ENCODE measurements at regions not wholly inside any gene's neighbourhood (a gene's known extent, or its start where the extent isn't known, plus 50 kb on each side); places are given as distances from the start of the nearest gene placed in this dataset.

- no peak for DNase-seq (ENCODE audit: low read depth, low spot score)
- Histone ChIP-seq H3K4me3 (ENCODE audit: low read depth, low read length) (no peak overlapping the region), H3K9me3 (ENCODE audit: control insufficient read depth, insufficient read depth, low read length) (no peaks in the 10 kb centered on the region), H3K27me3 (ENCODE audit: control insufficient read depth, insufficient read depth, low read length) (no peaks in the 10 kb centered on the region), H3K27ac (ENCODE audit: low read depth, low read length) (no peak overlapping the region)
- POLR2A ChIA-PET = no interaction called here
- no peak for TF ChIP-seq CTCF (IDR thresholded peaks at IDR 0.05; ENCODE audit: low read depth, low read length)
- CTCF ChIA-PET = no interaction called here
Measured at GRCh38 chr4:56261027-56261426, 126.3 kb downstream of the AASDH start.

- H3K4me3 ChIP-seq (ENCODE audit: low read depth, low read length) = no peak overlapping the region
- no peak overlapping the region for H3K27ac ChIP-seq (ENCODE audit: low read depth, low read length)
- no peak for TF ChIP-seq CTCF (IDR thresholded peaks at IDR 0.05; ENCODE audit: low read depth, low read length)
- no peaks in the 10 kb centered on the region for H3K27me3 ChIP-seq (ENCODE audit: control insufficient read depth, insufficient read depth, low read length)
- no peak for DNase-seq (ENCODE audit: low read depth, low spot score)
- no peaks in the 10 kb centered on the region for H3K9me3 ChIP-seq (ENCODE audit: control insufficient read depth, insufficient read depth, low read length)
- POLR2A ChIA-PET = no interaction called here
- CTCF ChIA-PET = no interaction called here
Measured at GRCh38 chr4:56260320-56260719, 127.0 kb downstream of the AASDH start.

GRCh38 chr4:56259655-56260054, 127.6 kb downstream of the AASDH start:
- no peak for TF ChIP-seq CTCF (IDR thresholded peaks at IDR 0.05; ENCODE audit: low read depth, low read length)
- Histone ChIP-seq H3K4me3 (ENCODE audit: low read depth, low read length) (no peak overlapping the region), H3K27ac (ENCODE audit: low read depth, low read length) (no peak overlapping the region), H3K9me3 (ENCODE audit: control insufficient read depth, insufficient read depth, low read length) (no peaks in the 10 kb centered on the region), H3K27me3 (ENCODE audit: control insufficient read depth, insufficient read depth, low read length) (no peaks in the 10 kb centered on the region)
- DNase-seq (ENCODE audit: low read depth, low spot score) = no peak
- POLR2A ChIA-PET = no interaction called here
- CTCF ChIA-PET = no interaction called here

- no peak overlapping the region for H3K27ac ChIP-seq (ENCODE audit: low read depth, low read length)
- H3K9me3 ChIP-seq (ENCODE audit: control insufficient read depth, insufficient read depth, low read length) = no peaks in the 10 kb centered on the region
- no peak overlapping the region for H3K4me3 ChIP-seq (ENCODE audit: low read depth, low read length)
- DNase-seq (ENCODE audit: low read depth, low spot score) = no peak
- CTCF ChIA-PET = no interaction called here
- H3K27me3 ChIP-seq (ENCODE audit: control insufficient read depth, insufficient read depth, low read length) = no peaks in the 10 kb centered on the region
- TF ChIP-seq CTCF (IDR thresholded peaks at IDR 0.05; ENCODE audit: low read depth, low read length) = peak; percentile 6; the same call in 1 of the 2 replicates
- POLR2A ChIA-PET = interaction anchor here (0.6 kb wide), 1 partner anchor 269 kb away, joined by 3 read pairs; no protein-coding TSS in a partner anchor
Measured at GRCh38 chr4:56255820-56256219, 131.5 kb downstream of the AASDH start.

- no peak overlapping the region for H3K4me3 ChIP-seq (ENCODE audit: low read depth, low read length)
- POLR2A ChIA-PET = no interaction called here
- H3K27me3 ChIP-seq (ENCODE audit: control insufficient read depth, insufficient read depth, low read length) = peaks cover 2% of the 10 kb centered on the region
- DNase-seq (ENCODE audit: low read depth, low spot score) = no peak
- no peaks in the 10 kb centered on the region for H3K9me3 ChIP-seq (ENCODE audit: control insufficient read depth, insufficient read depth, low read length)
- H3K27ac ChIP-seq (ENCODE audit: low read depth, low read length) = no peak overlapping the region
- CTCF ChIA-PET = no interaction called here
- no peak for TF ChIP-seq CTCF (IDR thresholded peaks at IDR 0.05; ENCODE audit: low read depth, low read length)
Measured at GRCh38 chr4:56253666-56254305, 133.5 kb downstream of the AASDH start.

Measured in AG04450 (cell line).